ENCODE measurements at regions not wholly inside any gene's neighbourhood (a gene's known extent, or its start where the extent isn't known, plus 50 kb on each side); places are given as distances from the start of the nearest gene placed in this dataset.
A peak's percentile ranks its signal among the peaks of the same experiment; 100 is the strongest.

DNA sequence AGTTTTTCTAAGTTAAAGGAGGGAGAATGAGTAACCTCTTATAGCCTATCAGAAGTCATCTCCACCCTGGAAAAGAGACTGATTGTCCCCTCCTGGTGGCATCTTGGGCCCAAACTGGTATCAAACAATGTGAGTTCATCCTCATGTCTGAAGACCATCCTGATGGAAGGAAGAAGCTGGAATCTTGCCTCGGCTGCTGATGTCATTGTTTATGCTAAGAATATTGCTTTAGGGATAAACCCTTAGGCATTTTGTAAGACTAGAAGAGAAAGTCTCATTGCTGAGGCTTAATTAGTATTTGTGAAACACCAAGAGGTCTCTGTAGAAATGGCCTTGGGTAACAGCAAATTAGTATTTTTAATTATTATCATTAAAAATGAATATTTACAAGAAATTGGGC is 65.7 kb upstream of the KCNN2 start:
- no peak overlapping the region for H3K9ac ChIP-seq
- H3K36me3 ChIP-seq = no peaks in the 10 kb centered on the region
- H3K27me3 ChIP-seq = no peaks in the 10 kb centered on the region
- no peak overlapping the region for H3K4me3 ChIP-seq
- no peaks in the 10 kb centered on the region for H4K20me1 ChIP-seq
- H3K9me3 ChIP-seq (replicated peaks in 1 of 11) = no peaks in the 10 kb centered on the region
- H3K27ac ChIP-seq = no peak overlapping the region
- no peak for TF ChIP-seq Cebpa-rat (IDR thresholded peaks at IDR 0.05)
- H3K4me2 ChIP-seq = no peak overlapping the region
- H3K4me1 ChIP-seq = no peaks in the 10 kb centered on the region

DNA sequence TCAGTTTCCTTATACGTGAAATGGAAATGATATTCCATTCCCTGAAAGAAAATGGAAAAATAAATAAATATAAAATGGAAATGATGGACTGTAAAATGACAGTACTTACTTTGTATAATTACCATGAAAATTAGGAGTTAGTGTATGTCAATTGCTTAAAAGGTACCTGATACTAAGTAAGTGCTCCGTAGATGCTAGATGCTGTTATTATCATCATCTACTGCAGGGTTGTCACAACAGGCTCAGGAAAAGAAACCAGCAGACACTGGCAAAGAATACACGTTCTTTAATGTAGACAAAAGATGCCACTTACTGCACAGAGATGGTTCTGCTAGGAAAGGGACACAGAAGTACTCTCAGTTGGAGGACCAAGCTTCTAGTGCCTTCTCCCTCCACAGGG is 64.0 kb upstream of the KCNN2 start:
- no peaks in the 10 kb centered on the region for H3K36me3 ChIP-seq
- H3K9me3 ChIP-seq (replicated peaks in 1 of 11) = no peaks in the 10 kb centered on the region
- H3K4me1 ChIP-seq = no peaks in the 10 kb centered on the region
- TF ChIP-seq Cebpa-rat (IDR thresholded peaks at IDR 0.05) = no peak
- no peak overlapping the region for H3K4me3 ChIP-seq
- no peak overlapping the region for H3K27ac ChIP-seq
- no peak overlapping the region for H3K9ac ChIP-seq
- no peaks in the 10 kb centered on the region for H4K20me1 ChIP-seq
- H3K27me3 ChIP-seq = no peaks in the 10 kb centered on the region
- no peak overlapping the region for H3K4me2 ChIP-seq

DNA sequence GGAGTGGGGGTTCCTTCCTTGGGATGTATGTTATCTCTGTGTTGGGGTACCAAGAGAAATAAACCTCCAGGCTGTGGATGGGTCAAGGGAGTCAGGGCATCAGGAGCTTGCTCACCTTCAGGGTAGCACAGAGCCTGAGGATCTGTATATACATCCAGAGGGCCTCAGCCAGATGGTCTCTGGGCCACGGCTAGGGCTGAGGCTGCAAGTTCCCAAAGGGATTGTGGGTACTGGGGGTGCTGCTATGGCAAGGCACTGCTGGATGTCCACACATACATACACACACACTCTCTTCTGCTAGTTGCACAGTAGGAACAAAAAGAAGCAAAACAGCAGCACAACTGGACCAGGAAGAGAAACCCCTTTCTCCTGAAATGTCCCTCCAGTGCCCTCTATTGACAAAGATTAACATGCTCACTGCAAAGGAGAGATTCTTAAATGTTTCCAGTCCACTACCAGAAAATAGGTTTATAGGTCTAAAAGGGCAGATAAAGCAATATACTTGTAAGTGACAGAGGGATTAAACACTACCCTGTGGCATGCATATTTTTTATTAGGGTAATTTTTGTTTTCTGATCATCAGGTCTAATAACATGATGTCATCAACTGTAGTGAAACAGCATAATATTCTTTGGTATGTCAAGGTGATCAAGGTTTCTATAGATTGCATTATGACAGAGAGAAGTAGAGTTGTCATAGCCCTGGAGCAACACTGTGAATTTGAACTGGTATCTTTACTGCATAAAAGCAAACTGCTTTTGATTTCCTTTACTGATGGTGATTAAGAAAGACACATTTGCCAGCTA is 56.3 kb upstream of the KCNN2 start:
- TF ChIP-seq Cebpa-rat (IDR thresholded peaks at IDR 0.05) = no peak
- Histone ChIP-seq H3K4me3 (no peak overlapping the region), H3K9ac (no peak overlapping the region), H3K36me3 (no peaks in the 10 kb centered on the region), H3K27me3 (no peaks in the 10 kb centered on the region), H4K20me1 (no peaks in the 10 kb centered on the region), H3K4me2 (no peak overlapping the region), H3K9me3 (replicated peaks in 1 of 11) (no peaks in the 10 kb centered on the region), H3K4me1 (no peaks in the 10 kb centered on the region), H3K27ac (no peak overlapping the region)

DNA sequence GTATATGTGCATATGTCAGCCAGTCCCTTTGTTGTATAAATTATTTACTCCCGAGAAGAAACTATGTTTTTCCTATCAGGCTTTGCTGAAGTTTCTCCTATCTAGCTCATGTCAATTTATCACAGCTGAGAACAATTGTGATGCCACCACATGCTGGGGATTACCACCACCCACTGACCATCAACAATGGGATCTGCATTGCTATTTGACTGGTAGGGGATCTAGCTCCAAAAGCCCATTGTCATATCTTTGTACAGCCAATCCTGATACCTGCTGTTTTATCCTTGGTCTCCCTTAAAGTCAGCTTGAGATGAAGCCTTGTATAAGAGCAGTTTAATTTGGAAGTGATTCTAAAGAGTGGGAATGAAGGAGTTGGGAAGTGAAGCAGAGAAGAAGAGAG is 53.9 kb upstream of the KCNN2 start:
- Histone ChIP-seq H3K27ac (no peak overlapping the region), H3K9ac (no peak overlapping the region), H3K9me3 (replicated peaks in 1 of 11) (no peaks in the 10 kb centered on the region), H4K20me1 (no peaks in the 10 kb centered on the region), H3K27me3 (no peaks in the 10 kb centered on the region), H3K36me3 (no peaks in the 10 kb centered on the region), H3K4me1 (no peaks in the 10 kb centered on the region), H3K4me2 (no peak overlapping the region), H3K4me3 (no peak overlapping the region)
- no peak for TF ChIP-seq Cebpa-rat (IDR thresholded peaks at IDR 0.05)

GRCh38 chr5:114308508-114308907 is 53.4 kb upstream of the KCNN2 start:
- no peak overlapping the region for H3K4me2 ChIP-seq
- H4K20me1 ChIP-seq = no peaks in the 10 kb centered on the region
- H3K4me3 ChIP-seq = no peak overlapping the region
- H3K36me3 ChIP-seq = no peaks in the 10 kb centered on the region
- H3K9ac ChIP-seq = no peak overlapping the region
- no peaks in the 10 kb centered on the region for H3K27me3 ChIP-seq
- no peaks in the 10 kb centered on the region for H3K4me1 ChIP-seq
- peak in 2 of 11 experiments; percentile 32 to 75; a peak in 3 of 22 replicates for TF ChIP-seq Cebpa-rat (IDR thresholded peaks at IDR 0.05)
- H3K27ac ChIP-seq = no peak overlapping the region
- H3K9me3 ChIP-seq (replicated peaks in 1 of 11) = no peaks in the 10 kb centered on the region

GRCh38 chr5:114310666-114311065 is 51.2 kb upstream of the KCNN2 start:
- no peak for TF ChIP-seq Cebpa-rat (IDR thresholded peaks at IDR 0.05)

DNA sequence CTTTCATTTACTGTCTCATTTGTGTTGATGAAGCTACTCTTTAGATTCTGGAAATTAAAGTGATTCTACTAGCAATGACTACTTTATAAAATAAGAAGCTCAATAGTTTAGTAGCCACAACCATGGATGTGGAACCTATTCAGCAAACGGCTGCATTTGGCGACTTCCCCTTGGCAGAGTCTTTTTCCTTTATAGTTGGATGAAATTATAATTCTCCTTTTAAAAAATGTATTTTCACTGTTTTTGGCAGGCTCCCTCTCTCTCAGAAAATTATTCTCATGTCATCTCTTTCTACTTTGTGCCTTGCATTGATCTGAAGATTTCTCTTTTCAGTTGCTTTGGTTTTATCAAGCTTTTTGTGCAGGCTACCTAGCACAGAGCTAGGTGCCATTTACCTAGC is 50.6 kb upstream of the KCNN2 start:
- Histone ChIP-seq H3K9ac (no peak overlapping the region), H3K4me2 (no peak overlapping the region), H3K4me1 (no peaks in the 10 kb centered on the region), H4K20me1 (no peaks in the 10 kb centered on the region), H3K9me3 (replicated peaks in 1 of 11) (no peaks in the 10 kb centered on the region), H3K4me3 (no peak overlapping the region), H3K36me3 (no peaks in the 10 kb centered on the region), H3K27me3 (no peaks in the 10 kb centered on the region), H3K27ac (no peak overlapping the region)
- no peak for TF ChIP-seq Cebpa-rat (IDR thresholded peaks at IDR 0.05)

More at GRCh38 chr5:114310666-114311065, 51.2 kb upstream of the KCNN2 start:
- H3K27me3 ChIP-seq = no peaks in the 10 kb centered on the region
- H3K4me1 ChIP-seq = no peaks in the 10 kb centered on the region
- no peak overlapping the region for H3K27ac ChIP-seq
- no peak overlapping the region for H3K9ac ChIP-seq
- no peaks in the 10 kb centered on the region for H4K20me1 ChIP-seq
- H3K4me3 ChIP-seq = no peak overlapping the region
- no peaks in the 10 kb centered on the region for H3K9me3 ChIP-seq (replicated peaks in 1 of 11)
- no peak overlapping the region for H3K4me2 ChIP-seq
- no peaks in the 10 kb centered on the region for H3K36me3 ChIP-seq

DNA sequence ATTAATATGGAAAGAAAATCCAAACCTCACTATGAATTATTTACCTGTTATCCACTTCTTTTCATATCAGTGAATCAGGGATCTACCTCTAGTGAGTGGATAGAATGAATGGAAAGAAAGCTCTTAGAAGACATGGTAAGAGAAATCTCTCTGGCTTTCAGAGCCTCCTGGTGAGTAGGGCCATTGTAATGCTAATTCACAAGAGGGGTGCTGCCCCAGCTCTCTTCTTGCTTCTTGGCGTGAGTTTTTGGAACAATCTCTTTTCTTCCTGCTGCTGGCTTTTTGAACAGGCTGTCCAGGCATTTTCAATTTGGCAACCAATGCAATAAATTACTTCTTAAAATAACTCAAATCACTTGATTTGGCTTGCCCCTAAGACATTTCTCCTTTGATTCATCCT is 49.9 kb upstream of the KCNN2 start:
- H3K4me3 ChIP-seq = no peak overlapping the region
- H4K20me1 ChIP-seq = no peaks in the 10 kb centered on the region
- no peaks in the 10 kb centered on the region for H3K4me1 ChIP-seq
- H3K27me3 ChIP-seq = no peaks in the 10 kb centered on the region
- no peak overlapping the region for H3K27ac ChIP-seq
- TF ChIP-seq Cebpa-rat (IDR thresholded peaks at IDR 0.05) = no peak
- no peak overlapping the region for H3K4me2 ChIP-seq
- H3K9me3 ChIP-seq (replicated peaks in 1 of 11) = no peaks in the 10 kb centered on the region
- no peak overlapping the region for H3K9ac ChIP-seq
- no peaks in the 10 kb centered on the region for H3K36me3 ChIP-seq

Data from BLaER1 treated with 17β-estradiol and CSF1 and Interleukin-3, amounts not matched to agents 10 nM and 100 nM (cell line).